NOMO-1 (cell line): ENCODE measurements at regions not wholly inside any gene's neighbourhood (a gene's known extent, or its start where the extent isn't known, plus 50 kb on each side); places are given as distances from the start of the nearest gene placed in this dataset.

Source experiments
- DNase-seq, 2 experiments: peaks; one replicate each; lab custom pipeline; 2025; ENCODE audit not compliant: unreplicated experiment in 2 of 2; lab: John Stamatoyannopoulos, UW

GRCh38 chr22:27083610-27084009 lies 426.2 kb downstream of the MIAT start:
- DNase-seq, result no peak

GRCh38 chr22:27084130-27084529 lies 426.7 kb downstream of the MIAT start:
- no peak for DNase-seq

GRCh38 chr22:27086080-27087044 lies 429.0 kb downstream of the MIAT start:
- DNase-seq, result no peak

DNA sequence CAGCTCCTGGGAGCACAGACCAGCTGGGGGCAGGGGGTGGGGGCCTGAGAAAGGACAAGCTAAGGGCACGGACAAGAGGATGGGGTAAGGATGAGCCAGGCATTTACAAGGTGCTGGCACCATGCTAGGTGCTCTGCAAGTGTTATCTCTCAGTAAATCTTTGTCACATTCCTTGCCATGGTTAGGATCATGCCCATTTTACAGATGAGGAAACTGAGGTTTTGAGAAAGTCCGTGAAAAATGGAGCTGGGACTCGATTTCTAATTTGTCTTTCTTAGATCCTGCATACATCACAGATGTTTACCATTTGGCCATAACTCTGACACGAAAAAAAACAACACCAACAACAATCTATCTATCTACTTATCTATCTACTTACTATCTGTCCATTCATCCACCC lies 429.7 kb downstream of the MIAT start:
- DNase-seq, result no peak

DNA sequence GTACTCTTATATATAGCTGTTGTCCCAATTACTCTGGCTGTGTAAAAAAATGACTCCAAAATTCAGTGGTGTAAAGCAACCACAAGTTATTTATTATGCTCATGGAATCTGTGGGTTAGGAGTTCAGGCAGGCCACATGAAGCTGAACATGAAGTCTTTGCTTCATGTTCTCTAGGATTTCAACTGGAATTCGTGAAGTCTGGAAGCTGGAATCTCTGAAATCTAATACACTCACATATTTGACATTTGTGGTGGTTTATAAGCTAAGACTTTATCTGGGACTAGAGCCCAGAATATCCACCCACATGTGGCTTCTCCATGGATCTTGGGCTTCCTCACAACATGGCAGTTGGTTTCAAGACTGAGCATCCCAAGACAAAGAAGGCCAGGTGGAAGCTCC lies 430.6 kb downstream of the MIAT start:
- DNase-seq, result no peak

DNA sequence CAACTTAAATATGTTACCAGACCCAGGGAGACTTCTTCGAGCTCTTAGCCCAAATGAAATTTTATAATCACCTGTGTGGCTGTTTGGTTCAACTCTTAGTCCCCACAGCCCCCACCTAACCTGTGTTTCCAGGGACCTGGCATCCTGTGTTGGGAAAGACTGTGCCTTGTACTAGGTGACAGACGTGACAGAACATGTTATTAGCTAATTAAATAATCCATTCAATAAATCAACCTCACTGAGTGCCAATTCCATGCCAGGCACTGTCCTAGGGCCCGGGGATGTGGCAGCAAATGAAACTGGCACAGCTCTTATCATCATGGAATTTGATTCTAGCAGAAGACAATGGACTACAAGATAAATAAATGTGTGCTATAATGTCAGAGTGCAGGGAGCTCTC lies 431.9 kb downstream of the MIAT start:
- no peak for DNase-seq

- DNase-seq, result no peak
These were observed 433.2 kb downstream of the MIAT start for GRCh38 chr22:27090611-27091011.

- no peak for DNase-seq
These were observed 436.0 kb downstream of the MIAT start for GRCh38 chr22:27093422-27093821.

GRCh38 chr22:27094633-27095308 lies 437.4 kb downstream of the MIAT start:
- DNase-seq, result no peak

GRCh38 chr22:27097506-27097905 lies 440.1 kb downstream of the MIAT start:
- DNase-seq, result no peak

- DNase-seq, result no peak
These were observed 440.5 kb downstream of the MIAT start for GRCh38 chr22:27097933-27098332.

DNA sequence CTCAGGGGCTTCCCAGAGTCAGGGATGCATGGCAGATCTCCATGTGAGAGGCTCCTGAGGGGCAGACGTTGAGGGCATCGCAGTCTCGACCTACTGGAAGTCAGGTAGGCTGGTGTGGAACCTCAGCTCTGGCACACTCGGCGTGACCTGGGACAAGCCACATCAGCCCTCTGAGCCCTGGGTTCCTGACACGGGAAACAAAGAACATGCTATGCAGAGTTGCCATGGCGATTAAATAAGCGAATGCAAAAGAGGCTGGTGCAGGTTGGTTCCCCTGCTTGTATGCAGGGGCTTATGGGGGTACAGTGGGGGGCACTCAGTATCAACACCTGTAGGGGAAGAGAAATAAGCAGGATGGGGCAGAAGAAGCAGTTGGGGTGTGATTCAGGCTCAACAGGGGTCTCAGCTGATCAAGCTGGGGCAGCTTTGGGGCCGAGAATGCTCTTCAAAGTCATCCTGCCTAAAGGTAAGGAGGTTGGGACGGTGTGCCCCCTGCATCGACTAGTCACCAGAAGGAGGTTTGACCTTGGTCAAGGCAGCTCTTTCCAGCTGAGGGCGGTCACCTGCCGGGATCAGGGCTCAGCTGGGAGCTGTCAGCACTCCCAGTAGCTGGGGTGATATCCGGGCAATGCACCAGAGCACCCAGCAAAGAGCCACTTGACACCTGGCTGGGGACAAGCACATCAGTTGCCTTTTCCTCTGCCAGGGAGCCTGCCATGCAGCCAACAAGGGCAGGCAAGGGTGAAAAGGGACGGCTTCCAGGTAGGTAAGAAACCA lies 442.7 kb downstream of the MIAT start:
- no peak for DNase-seq

GRCh38 chr22:27100789-27101188 lies 443.4 kb downstream of the MIAT start:
- no peak for DNase-seq

GRCh38 chr22:27101288-27101687 lies 443.9 kb downstream of the MIAT start:
- no peak for DNase-seq

DNA sequence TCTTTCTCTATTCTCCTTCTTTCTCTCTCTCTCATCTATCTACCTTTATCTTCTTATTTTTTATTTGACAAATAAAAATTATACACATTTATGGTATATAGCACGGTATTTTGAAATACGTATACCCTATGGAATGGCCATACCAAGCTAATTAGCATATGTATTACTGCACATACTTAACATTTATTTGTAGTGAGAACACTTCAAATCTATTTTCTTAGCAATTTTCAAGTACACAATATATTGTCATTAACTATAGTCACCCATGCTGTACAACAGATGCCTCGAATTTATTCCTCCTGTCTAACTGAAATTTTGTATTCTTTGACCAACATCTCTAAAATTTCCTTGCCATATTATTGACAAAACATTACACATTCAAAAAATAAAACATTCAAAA lies 447.1 kb downstream of the MIAT start:
- DNase-seq, result no peak

DNA sequence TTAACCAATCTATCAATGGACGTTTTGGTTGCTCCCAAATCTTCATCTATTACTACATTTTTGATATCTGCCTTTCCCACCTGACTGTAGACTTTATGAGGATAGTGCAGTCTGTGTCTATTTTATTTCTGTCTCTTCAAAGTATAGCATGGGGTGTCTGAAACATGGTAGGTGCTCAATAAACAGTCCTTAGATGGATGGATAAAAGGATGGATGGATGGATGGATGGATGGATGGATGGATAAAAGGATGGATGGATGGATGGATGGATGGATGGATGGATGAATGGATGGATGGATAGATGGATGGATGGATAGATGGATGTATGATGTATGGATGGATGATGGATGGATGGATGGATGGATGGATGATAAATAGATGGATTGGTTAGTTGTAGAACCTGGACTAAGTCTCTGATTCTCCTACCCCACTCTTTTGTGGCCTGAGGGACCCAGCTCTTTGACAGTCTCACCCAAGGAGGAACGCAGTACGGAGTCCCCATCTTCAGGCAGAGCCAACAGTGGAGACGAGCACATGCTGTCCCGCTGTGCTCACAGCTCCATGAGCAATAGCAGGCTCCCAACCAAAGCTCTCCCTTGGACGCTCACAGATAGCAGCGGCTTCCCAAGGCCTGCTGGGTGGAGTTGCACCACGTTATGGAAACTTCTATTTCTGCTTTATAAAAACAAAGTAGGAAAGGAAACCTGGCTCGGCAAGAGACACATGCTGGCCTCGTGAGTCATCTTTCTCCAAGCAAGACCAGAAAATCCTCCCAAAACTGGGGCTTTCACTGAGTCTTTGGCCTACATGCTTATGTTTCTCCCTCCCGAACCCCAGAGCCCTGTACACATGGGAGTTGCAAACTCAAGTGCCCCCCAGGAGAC lies 448.0 kb downstream of the MIAT start:
- no peak for DNase-seq

DNA sequence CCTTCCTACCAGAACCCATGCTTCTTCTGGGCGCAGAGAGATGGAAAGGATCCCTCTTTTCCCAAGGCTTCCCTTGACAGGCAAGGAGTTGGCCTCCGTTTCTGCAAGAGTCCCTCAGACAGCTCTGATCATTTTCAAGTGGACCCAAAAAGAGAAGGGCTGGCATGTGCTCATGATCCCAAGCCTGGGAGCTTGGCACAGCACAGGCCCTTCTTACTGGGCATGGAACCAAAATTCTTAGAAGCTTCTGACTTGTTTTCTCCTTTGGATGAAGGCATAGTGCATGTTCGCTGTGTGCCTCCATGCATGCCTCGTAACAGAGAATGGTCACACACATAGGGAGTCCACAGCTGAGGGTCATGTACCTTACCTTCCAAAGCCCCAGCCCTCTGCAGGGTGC lies 449.6 kb downstream of the MIAT start:
- no peak for DNase-seq

DNA sequence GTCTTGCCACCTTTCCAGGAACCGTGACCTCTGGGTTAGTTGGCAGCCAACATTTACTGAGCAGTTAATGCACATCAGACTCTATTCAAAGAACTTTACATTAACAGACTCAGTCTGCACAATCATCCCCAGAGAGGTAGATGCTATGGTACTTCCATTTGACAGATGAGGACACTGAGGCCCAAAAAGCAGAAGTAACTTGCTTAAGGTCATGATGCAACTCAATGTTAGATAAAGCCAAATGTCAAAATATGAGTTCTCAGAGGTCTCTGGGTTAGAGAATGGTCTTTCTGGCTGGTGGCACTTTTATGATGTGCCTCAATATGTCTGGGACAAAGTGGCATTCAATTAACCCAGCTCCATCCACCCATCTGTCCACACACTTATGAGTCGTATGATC lies 450.0 kb downstream of the MIAT start:
- no peak for DNase-seq

- DNase-seq, result peak in 1 of 2 experiments; percentile 1
These were observed 450.4 kb downstream of the MIAT start for GRCh38 chr22:27107824-27108223.

DNA sequence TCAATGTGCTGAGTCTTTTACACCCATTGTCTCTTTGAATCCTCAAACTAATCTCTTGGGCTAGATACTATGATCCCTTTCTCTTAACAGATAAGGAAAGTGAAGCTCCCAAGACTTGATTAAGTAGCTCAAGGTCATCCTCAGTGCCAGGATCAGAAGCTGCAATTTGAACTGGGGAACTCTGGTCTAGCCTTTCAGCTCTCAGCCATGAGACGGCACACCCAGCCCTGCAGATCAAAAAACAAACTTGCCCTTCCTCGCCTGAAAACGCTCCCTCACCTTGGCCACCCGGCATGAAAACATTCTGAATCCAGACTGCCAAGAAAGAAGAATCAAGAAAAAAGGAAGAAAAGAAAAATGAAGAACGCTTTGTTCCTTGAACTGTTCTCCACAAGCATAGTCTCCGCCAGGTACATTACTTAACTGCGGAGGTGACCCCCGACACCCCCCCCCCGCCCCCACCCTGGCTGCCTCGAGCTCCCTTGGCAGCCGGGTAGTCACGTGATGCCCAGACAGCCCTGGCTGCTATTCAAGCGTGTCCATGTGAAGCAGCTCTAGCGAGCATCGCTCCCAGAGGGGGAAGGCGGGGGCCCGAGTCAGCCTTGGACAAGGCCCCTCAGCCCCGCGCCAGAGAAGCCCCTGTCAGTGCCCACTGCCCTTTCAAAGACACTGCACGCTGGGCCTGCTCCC lies 451.2 kb downstream of the MIAT start:
- DNase-seq, result no peak
